Thyroid gland (tissue), 4 donors: ENCODE measurements at regions not wholly inside any gene's neighbourhood (a gene's known extent, or its start where the extent isn't known, plus 50 kb on each side); places are given as distances from the start of the nearest gene placed in this dataset.

Experiments
- CTCF ChIP-seq, 6 experiments: fragments of 200-600 bp in 3 of 6; fragments of 450-650 bp in 3 of 6; sonication (generic) in 3 of 6; IDR thresholded peaks; one replicate each; pipeline ENCODE4 v1.5.1; 2016 to 2019; ENCODE audit warnings: antibody characterized with exemption in 6 of 6, mild to moderate bottlenecking in 2 of 6, inconsistent platforms in 1 of 6, moderate library complexity in 1 of 6
- POLR2A ChIP-seq, 2 donors: fragments of 450-650 bp; IDR thresholded peaks; one replicate each; pipeline ENCODE4 v1.6.1; 2017; ENCODE audit warnings: antibody characterized with exemption in 2 of 2, mild to moderate bottlenecking in 2 of 2, moderate library complexity in 1 of 2

- no peak for TF ChIP-seq CTCF (IDR thresholded peaks at IDR 0.05)
- TF ChIP-seq POLR2A (IDR thresholded peaks at IDR 0.05): no peak
These were observed 66.6 kb upstream of the ST8SIA2 start for GRCh38 chr15:92327033-92327432.
